ENCODE measurements at regions not wholly inside any gene's neighbourhood (a gene's known extent, or its start where the extent isn't known, plus 50 kb on each side); places are given as distances from the start of the nearest gene placed in this dataset.

GRCh38 chr15:47486040-47486439, 231.3 kb upstream of the SEMA6D start:
- TF ChIP-seq CTCF (IDR thresholded peaks at IDR 0.05; ENCODE audit: low read depth, low read length) (no peak), POLR2A (IDR thresholded peaks at IDR 0.05; ENCODE audit: extremely low read depth, insufficient read length) (no peak)
- TF ChIP-seq, protein P1, sequence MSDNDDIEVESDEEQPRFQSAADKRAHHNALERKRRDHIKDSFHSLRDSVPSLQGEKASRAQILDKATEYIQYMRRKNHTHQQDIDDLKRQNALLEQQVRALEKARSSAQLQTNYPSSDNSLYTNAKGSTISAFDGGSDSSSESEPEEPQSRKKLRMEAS (IDR thresholded peaks at IDR 0.05; ENCODE audit: low read depth, low read length): no peak
